Mesendoderm (in vitro differentiated cells): ENCODE measurements at regions not wholly inside any gene's neighbourhood (a gene's known extent, or its start where the extent isn't known, plus 50 kb on each side); places are given as distances from the start of the nearest gene placed in this dataset.
A peak's percentile ranks its signal among the peaks of the same experiment; 100 is the strongest.

Experiments
- DNase-seq: peaks from one replicate; pipeline ENCODE4 v3.0.0; 2013
- H2AK5ac ChIP-seq: 2 replicates; pipeline ENCODE4 v1.6.1; 2013; ENCODE audit warnings: low read length, inconsistent platforms
- H2BK120ac ChIP-seq: 2 replicates; pipeline ENCODE4 v1.6.1; 2013; ENCODE audit warnings: low read depth, mild to moderate bottlenecking, low read length, moderate library complexity, mixed read lengths
- H2BK15ac ChIP-seq: replicated peaks from 2 replicates; pipeline ENCODE4 v1.6.1; 2013; ENCODE audit warnings: low read depth, mild to moderate bottlenecking, moderate library complexity
- H2BK5ac ChIP-seq: 2 replicates; pipeline ENCODE4 v1.6.1; 2013; ENCODE audit warnings: low read length, inconsistent platforms
- H3K18ac ChIP-seq: 2 replicates; pipeline ENCODE4 v1.6.1; 2013; ENCODE audit warnings: mild to moderate bottlenecking, low read length, mixed read lengths
- H3K23ac ChIP-seq: one replicate; pipeline ENCODE4 v1.6.1; 2013; ENCODE audit warnings: low read length
- H3K27ac ChIP-seq: 2 replicates; pipeline ENCODE4 v1.5.1; 2013; ENCODE audit warnings: low read depth, mild to moderate bottlenecking, inconsistent platforms, low read length, moderate library complexity
- H3K27me3 ChIP-seq: 2 replicates; pipeline ENCODE4 v1.6.1; 2013; ENCODE audit warnings: low read length, control low read depth, mild to moderate bottlenecking, inconsistent platforms; ENCODE audit not compliant: insufficient read depth, poor library complexity
- H3K36me3 ChIP-seq: 2 replicates; pipeline ENCODE4 v1.6.1; 2013; ENCODE audit warnings: low read length, inconsistent platforms; ENCODE audit not compliant: control insufficient read depth, insufficient read depth
- H3K4ac ChIP-seq: one replicate; pipeline ENCODE4 v1.6.1; 2013; ENCODE audit warnings: low read depth, mild to moderate bottlenecking, low read length, moderate library complexity
- H3K4me1 ChIP-seq: 2 replicates; pipeline ENCODE4 v1.6.1; 2013; ENCODE audit warnings: low read depth, low read length, inconsistent platforms; ENCODE audit not compliant: control insufficient read depth
- H3K4me2 ChIP-seq: 2 replicates; pipeline ENCODE4 v1.6.1; 2013; ENCODE audit warnings: low read length
- H3K4me3 ChIP-seq: 2 replicates; pipeline ENCODE4 v1.5.1; 2013; ENCODE audit warnings: mild to moderate bottlenecking, low read length
- H3K56ac ChIP-seq: one replicate; pipeline ENCODE4 v1.6.1; 2013; ENCODE audit warnings: low read length
- H3K79me1 ChIP-seq: 2 replicates; pipeline ENCODE4 v1.6.1; 2013; ENCODE audit warnings: low read length, inconsistent platforms
- H3K79me2 ChIP-seq: 2 replicates; pipeline ENCODE4 v1.6.1; 2013; ENCODE audit warnings: mild to moderate bottlenecking, low read length; ENCODE audit not compliant: control insufficient read depth, insufficient read depth
- H3K9ac ChIP-seq: 2 replicates; pipeline ENCODE4 v1.6.1; 2013; ENCODE audit warnings: low read length, inconsistent platforms
- H4K5ac ChIP-seq: one replicate; pipeline ENCODE4 v1.6.1; 2013; ENCODE audit warnings: low read length
- H4K8ac ChIP-seq: one replicate; pipeline ENCODE4 v1.6.1; 2013; ENCODE audit warnings: low read depth, mild to moderate bottlenecking, control low read depth, low read length, moderate library complexity
- WGBS: extraction: QIAGEN DNeasy Blood & Tissue Kit; methylation state at CpG from one replicate; pipeline ENCODE4 v1.1.7; 2013; ENCODE audit warnings: low lambda C conversion rate, missing lambda C conversion rate; ENCODE audit not compliant: insufficient coverage; ENCODE audit errors: extremely low coverage; 5-methylcytosine and 5-hydroxymethylcytosine counted together

- no peak overlapping the region for H2BK120ac ChIP-seq
- H3K4ac ChIP-seq, result no peak overlapping the region
- no peak overlapping the region for H2BK5ac ChIP-seq
- H3K56ac ChIP-seq, result no peak overlapping the region
- H3K27ac ChIP-seq, result no peak overlapping the region
- no peak overlapping the region for H3K18ac ChIP-seq
- H3K79me2 ChIP-seq, result no peaks in the 10 kb centered on the region
- H2BK15ac ChIP-seq, result no peak overlapping the region
- DNase-seq, result no peak
- no peak overlapping the region for H3K23ac ChIP-seq
- H3K9ac ChIP-seq, result no peak overlapping the region
- H3K36me3 ChIP-seq, result no peaks in the 10 kb centered on the region
- H3K4me3 ChIP-seq, result no peak overlapping the region
- H3K27me3 ChIP-seq, result no peaks in the 10 kb centered on the region
- H2AK5ac ChIP-seq, result no peak overlapping the region
- no CpG with 5 or more reads among the region's 1 CpG for WGBS
- no peak overlapping the region for H4K5ac ChIP-seq
- peaks cover 6% of the 10 kb centered on the region for H3K79me1 ChIP-seq
- H4K8ac ChIP-seq, result no peak overlapping the region
- peaks cover 2% of the 10 kb centered on the region for H3K4me1 ChIP-seq
- H3K4me2 ChIP-seq, result no peak overlapping the region
These were observed 183.2 kb upstream of the IL12A start for GRCh38 chr3:159805411-159805772.

- no peak overlapping the region for H3K27ac ChIP-seq
- H3K27me3 ChIP-seq, result no peaks in the 10 kb centered on the region
- no peak overlapping the region for H2AK5ac ChIP-seq
- H3K4me3 ChIP-seq, result no peak overlapping the region
- DNase-seq, result no peak
- no peak overlapping the region for H4K5ac ChIP-seq
- H3K4ac ChIP-seq, result no peak overlapping the region
- peaks cover 2% of the 10 kb centered on the region for H3K4me1 ChIP-seq
- H4K8ac ChIP-seq, result no peak overlapping the region
- no CpG with 5 or more reads among the region's 5 CpGs for WGBS
- H3K4me2 ChIP-seq, result no peak overlapping the region
- no peaks in the 10 kb centered on the region for H3K36me3 ChIP-seq
- H2BK5ac ChIP-seq, result no peak overlapping the region
- no peak overlapping the region for H3K18ac ChIP-seq
- no peak overlapping the region for H2BK15ac ChIP-seq
- no peak overlapping the region for H2BK120ac ChIP-seq
- H3K23ac ChIP-seq, result no peak overlapping the region
- peaks cover 6% of the 10 kb centered on the region for H3K79me1 ChIP-seq
- no peak overlapping the region for H3K9ac ChIP-seq
- no peak overlapping the region for H3K56ac ChIP-seq
- no peaks in the 10 kb centered on the region for H3K79me2 ChIP-seq
These were observed 182.2 kb upstream of the IL12A start for GRCh38 chr3:159806412-159806811.

- Histone ChIP-seq H3K56ac (no peak overlapping the region), H3K79me1 (peaks cover 6% of the 10 kb centered on the region), H2BK5ac (no peak overlapping the region), H3K4ac (no peak overlapping the region), H3K23ac (no peak overlapping the region), H3K9ac (no peak overlapping the region), H3K18ac (no peak overlapping the region), H3K4me3 (no peak overlapping the region), H2BK15ac (no peak overlapping the region), H3K4me1 (peaks cover 2% of the 10 kb centered on the region), H2BK120ac (no peak overlapping the region), H4K8ac (no peak overlapping the region), H3K36me3 (no peaks in the 10 kb centered on the region), H4K5ac (no peak overlapping the region), H3K79me2 (no peaks in the 10 kb centered on the region), H3K27ac (no peak overlapping the region), H2AK5ac (no peak overlapping the region), H3K27me3 (no peaks in the 10 kb centered on the region), H3K4me2 (no peak overlapping the region)
- DNase-seq, result no peak
- no CpG with 5 or more reads among the region's 3 CpGs for WGBS
These were observed 181.2 kb upstream of the IL12A start for GRCh38 chr3:159807137-159808040.

- Histone ChIP-seq H3K79me2 (peaks cover 2% of the 10 kb centered on the region), H3K79me1 (peaks cover 2% of the 10 kb centered on the region), H3K23ac (no peak overlapping the region), H2BK5ac (no peak overlapping the region), H3K56ac (no peak overlapping the region), H2AK5ac (no peak overlapping the region), H3K4me1 (no peaks in the 10 kb centered on the region), H4K8ac (no peak overlapping the region), H3K27me3 (no peaks in the 10 kb centered on the region), H3K9ac (no peak overlapping the region), H3K4me2 (no peak overlapping the region), H4K5ac (no peak overlapping the region), H3K18ac (no peak overlapping the region), H3K36me3 (no peaks in the 10 kb centered on the region), H3K27ac (no peak overlapping the region), H2BK15ac (no peak overlapping the region), H3K4ac (no peak overlapping the region), H3K4me3 (no peak overlapping the region), H2BK120ac (no peak overlapping the region)
- WGBS, result no CpG with 5 or more reads among the region's 8 CpGs
- DNase-seq, result peak; percentile 93
These were observed 174.7 kb upstream of the IL12A start for GRCh38 chr3:159813822-159814531.

- no CpG with 5 or more reads among the region's 3 CpGs for WGBS
- Histone ChIP-seq H2BK5ac (no peak overlapping the region), H3K79me1 (peaks cover 3% of the 10 kb centered on the region), H3K56ac (no peak overlapping the region), H3K23ac (no peak overlapping the region), H3K4me2 (no peak overlapping the region), H3K4ac (no peak overlapping the region), H2BK15ac (no peak overlapping the region), H2AK5ac (no peak overlapping the region), H3K9ac (no peak overlapping the region), H3K27me3 (no peaks in the 10 kb centered on the region), H3K18ac (no peak overlapping the region), H4K5ac (no peak overlapping the region), H3K4me3 (no peak overlapping the region), H3K4me1 (no peaks in the 10 kb centered on the region), H3K36me3 (no peaks in the 10 kb centered on the region), H4K8ac (no peak overlapping the region), H3K79me2 (peaks cover 2% of the 10 kb centered on the region), H2BK120ac (no peak overlapping the region), H3K27ac (no peak overlapping the region)
- DNase-seq, result no peak
These were observed 172.1 kb upstream of the IL12A start for GRCh38 chr3:159816512-159816911.
